Erythroblast (primary cell): ENCODE measurements at regions not wholly inside any gene's neighbourhood (a gene's known extent, or its start where the extent isn't known, plus 50 kb on each side); places are given as distances from the start of the nearest gene placed in this dataset.

Experiments used
- GATA1 ChIP-seq: IDR thresholded peaks from 2 replicates; pipeline ENCODE4 v1.6.1; 2011; ENCODE audit warnings: low read depth, mild to moderate bottlenecking, control low read depth, low read length, moderate library complexity
- POLR2A ChIP-seq: IDR thresholded peaks from 2 replicates; pipeline ENCODE4 v1.6.1; 2011; ENCODE audit warnings: mild to moderate bottlenecking, low read length

DNA sequence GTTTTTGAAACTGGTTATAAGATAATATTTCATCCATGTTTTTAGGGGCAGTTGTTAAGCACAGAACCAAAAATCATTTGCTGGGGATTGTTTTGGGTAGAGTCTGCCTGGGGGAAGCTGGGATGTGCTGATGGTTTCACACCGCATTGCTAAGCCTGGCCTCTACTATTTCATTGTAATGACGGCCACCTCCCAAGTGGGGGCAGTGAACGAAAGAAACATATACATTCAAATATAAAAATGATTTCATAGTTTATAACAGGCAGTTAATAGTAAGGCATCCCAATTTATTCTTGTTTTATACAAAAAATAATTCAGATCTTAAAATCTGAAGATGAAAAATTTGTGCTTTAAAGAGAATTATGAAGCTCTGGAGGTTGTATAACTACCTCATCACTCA lies 750.8 kb downstream of the REEP3 start:
- TF ChIP-seq POLR2A (no peak), GATA1 (no peak)
